ENCODE measurements at regions not wholly inside any gene's neighbourhood (a gene's known extent, or its start where the extent isn't known, plus 50 kb on each side); places are given as distances from the start of the nearest gene placed in this dataset.

DNA sequence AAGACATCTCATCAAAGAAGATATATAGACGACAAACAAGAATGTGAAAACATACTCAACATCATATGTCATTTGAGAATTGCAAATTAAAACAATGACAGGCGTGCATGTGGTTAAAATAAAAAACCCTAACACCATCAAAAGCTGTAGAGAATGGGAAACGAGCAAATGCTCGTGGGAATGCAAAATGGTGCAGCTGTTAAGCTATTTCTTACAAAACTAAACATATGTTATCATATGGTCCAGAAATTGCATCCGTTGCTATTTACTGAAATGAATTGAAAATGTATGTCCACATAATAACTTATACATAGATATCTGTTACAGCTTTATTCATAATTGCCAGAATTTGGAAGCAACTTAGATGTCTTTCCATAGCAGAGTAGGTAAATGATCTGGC is 574.4 kb downstream of the TNS3 start:
- H3K36me3 ChIP-seq (ENCODE audit: insufficient read depth, low read length), result no peaks in the 10 kb centered on the region
- H3K27ac ChIP-seq (ENCODE audit: low read depth, low read length), result no peak overlapping the region
- intact Hi-C loops (cut with micrococcal nuclease), result no loop called here
- H3K27me3 ChIP-seq (ENCODE audit: insufficient read depth, low read length), result no peaks in the 10 kb centered on the region
- Mint-ChIP-seq H3K27me3 (no peaks in the 10 kb centered on the region), H3K4me3 (no peak overlapping the region), H3K27ac (no peak overlapping the region), H3K9me3 (peaks cover 0 to 5% (median 1%) of the 10 kb centered on the region in 8 donors), H3K4me1 (no peaks in the 10 kb centered on the region), H3K36me3 (no peaks in the 10 kb centered on the region)
- H3K4me3 ChIP-seq (ENCODE audit: low read length in 2 of 2), result no peak overlapping the region
- no peaks in the 10 kb centered on the region for H3K4me1 ChIP-seq (ENCODE audit: insufficient read depth, low read length)
- no peak for DNase-seq
- H3K9me3 ChIP-seq (ENCODE audit: control insufficient read depth in 1 of 2, low read length in 2 of 2), result no peaks in the 10 kb centered on the region
- ChIA-PET CTCF (ENCODE audit: partially characterized antibody) (no interaction called here), POLR2A (ENCODE audit: partially characterized antibody) (no interaction called here)

DNA sequence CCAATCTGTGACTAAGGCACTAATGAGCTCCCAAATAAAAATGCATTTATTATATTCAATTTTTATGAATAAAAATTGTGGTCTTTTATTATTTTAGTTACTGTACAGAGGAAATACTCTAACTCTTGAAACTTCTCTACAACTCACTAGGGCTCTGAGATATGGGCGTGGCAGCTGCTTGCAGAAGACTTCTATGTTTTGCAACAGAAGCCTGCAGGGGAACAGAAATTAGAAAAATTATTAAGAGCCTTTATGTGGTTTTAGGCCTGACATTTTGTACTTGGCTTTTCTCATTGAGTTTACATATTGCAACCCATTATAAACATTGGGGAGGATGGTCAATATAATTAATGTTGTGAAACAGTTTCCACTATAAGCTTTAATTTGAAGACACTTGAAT is 581.4 kb downstream of the TNS3 start:
- Mint-ChIP-seq H3K4me1 (no peaks in the 10 kb centered on the region), H3K36me3 (no peaks in the 10 kb centered on the region), H3K27me3 (no peaks in the 10 kb centered on the region), H3K4me3 (no peak overlapping the region), H3K27ac (no peak overlapping the region), H3K9me3 (peaks cover 0 to 2% (median 0%) of the 10 kb centered on the region in 8 donors)
- no peak for DNase-seq
- ChIA-PET POLR2A (ENCODE audit: partially characterized antibody) (no interaction called here), CTCF (ENCODE audit: partially characterized antibody) (interaction anchor here (0.9 kb wide), 1 partner anchor 10 kb away, joined by 3 read pairs; no protein-coding TSS in a partner anchor)
- no peaks in the 10 kb centered on the region for H3K36me3 ChIP-seq (ENCODE audit: insufficient read depth, low read length)
- H3K9me3 ChIP-seq (ENCODE audit: control insufficient read depth in 1 of 2, low read length in 2 of 2), result no peaks in the 10 kb centered on the region
- H3K4me1 ChIP-seq (ENCODE audit: insufficient read depth, low read length), result no peaks in the 10 kb centered on the region
- H3K27me3 ChIP-seq (ENCODE audit: insufficient read depth, low read length), result no peaks in the 10 kb centered on the region
- H3K4me3 ChIP-seq (ENCODE audit: low read length in 2 of 2), result no peak overlapping the region
- H3K27ac ChIP-seq (ENCODE audit: low read depth, low read length), result no peak overlapping the region
- intact Hi-C loops (cut with micrococcal nuclease), result no loop called here

DNA sequence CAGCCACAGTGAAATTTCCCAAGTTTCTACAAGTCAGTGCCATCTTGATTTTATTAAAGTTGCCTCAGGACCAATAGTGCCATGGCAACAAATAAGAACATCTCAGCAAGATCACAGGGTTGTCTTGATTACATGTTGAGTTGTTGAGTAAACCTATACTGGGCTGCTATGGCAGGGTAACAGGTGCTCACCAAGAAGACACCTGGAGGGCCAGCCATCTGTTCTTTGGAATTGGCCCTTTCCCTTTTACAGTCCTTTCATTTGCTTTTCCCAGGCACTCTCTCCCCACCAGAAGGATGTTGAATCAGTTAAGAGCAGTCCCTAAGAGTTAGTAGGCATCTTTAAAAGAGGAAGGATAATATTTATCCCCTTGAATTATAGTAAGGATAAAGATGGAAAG is 582.0 kb downstream of the TNS3 start:
- Mint-ChIP-seq H3K4me1 (no peaks in the 10 kb centered on the region), H3K9me3 (peaks cover 0 to 4% (median under 1%) of the 10 kb centered on the region in 8 donors), H3K4me3 (no peak overlapping the region), H3K36me3 (no peaks in the 10 kb centered on the region), H3K27ac (no peak overlapping the region), H3K27me3 (no peaks in the 10 kb centered on the region)
- ChIA-PET CTCF (ENCODE audit: partially characterized antibody) (no interaction called here), POLR2A (ENCODE audit: partially characterized antibody) (no interaction called here)
- H3K4me1 ChIP-seq (ENCODE audit: insufficient read depth, low read length), result no peaks in the 10 kb centered on the region
- H3K4me3 ChIP-seq (ENCODE audit: low read length in 2 of 2), result no peak overlapping the region
- H3K27ac ChIP-seq (ENCODE audit: low read depth, low read length), result no peak overlapping the region
- no peaks in the 10 kb centered on the region for H3K27me3 ChIP-seq (ENCODE audit: insufficient read depth, low read length)
- no peak for DNase-seq
- no peaks in the 10 kb centered on the region for H3K36me3 ChIP-seq (ENCODE audit: insufficient read depth, low read length)
- intact Hi-C loops (cut with micrococcal nuclease), result no loop called here
- no peaks in the 10 kb centered on the region for H3K9me3 ChIP-seq (ENCODE audit: control insufficient read depth in 1 of 2, low read length in 2 of 2)

DNA sequence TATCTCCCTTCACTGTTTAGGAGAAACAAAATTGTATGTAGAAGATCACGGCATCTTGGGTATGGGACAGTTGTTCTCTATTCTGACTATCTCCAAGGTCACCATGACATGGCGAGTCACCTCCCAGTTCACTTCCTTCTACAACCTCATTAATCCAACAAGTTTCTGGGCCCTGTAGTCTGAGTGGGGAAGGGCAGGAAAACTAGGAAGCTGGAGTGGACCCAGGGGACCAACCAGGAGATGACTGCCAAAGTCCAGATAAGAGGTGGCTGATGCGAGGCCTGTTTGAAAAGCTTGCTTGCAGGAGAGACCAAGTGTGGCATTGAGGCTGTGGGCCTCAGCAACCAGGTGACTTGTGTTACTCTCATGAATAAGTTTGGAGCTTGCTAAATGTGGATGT is 584.9 kb downstream of the TNS3 start:
- Histone ChIP-seq H3K27me3 (ENCODE audit: insufficient read depth, low read length) (no peaks in the 10 kb centered on the region), H3K4me1 (ENCODE audit: insufficient read depth, low read length) (no peaks in the 10 kb centered on the region), H3K36me3 (ENCODE audit: insufficient read depth, low read length) (no peaks in the 10 kb centered on the region), H3K4me3 (ENCODE audit: low read length in 2 of 2) (no peak overlapping the region), H3K27ac (ENCODE audit: low read depth, low read length) (no peak overlapping the region), H3K9me3 (ENCODE audit: control insufficient read depth in 1 of 2, low read length in 2 of 2) (no peaks in the 10 kb centered on the region)
- H3K27ac Mint-ChIP-seq, result no peak overlapping the region
- ChIA-PET POLR2A (ENCODE audit: partially characterized antibody) (no interaction called here), CTCF (ENCODE audit: partially characterized antibody) (no interaction called here)
- intact Hi-C loops (cut with micrococcal nuclease), result no loop called here
- H3K27me3 Mint-ChIP-seq, result no peaks in the 10 kb centered on the region
- DNase-seq, result no peak
- no peaks in the 10 kb centered on the region for H3K36me3 Mint-ChIP-seq
- H3K4me3 Mint-ChIP-seq, result no peak overlapping the region
- H3K9me3 Mint-ChIP-seq, result peaks cover 0 to 4% (median 0%) of the 10 kb centered on the region in 8 donors
- no peaks in the 10 kb centered on the region for H3K4me1 Mint-ChIP-seq

DNA sequence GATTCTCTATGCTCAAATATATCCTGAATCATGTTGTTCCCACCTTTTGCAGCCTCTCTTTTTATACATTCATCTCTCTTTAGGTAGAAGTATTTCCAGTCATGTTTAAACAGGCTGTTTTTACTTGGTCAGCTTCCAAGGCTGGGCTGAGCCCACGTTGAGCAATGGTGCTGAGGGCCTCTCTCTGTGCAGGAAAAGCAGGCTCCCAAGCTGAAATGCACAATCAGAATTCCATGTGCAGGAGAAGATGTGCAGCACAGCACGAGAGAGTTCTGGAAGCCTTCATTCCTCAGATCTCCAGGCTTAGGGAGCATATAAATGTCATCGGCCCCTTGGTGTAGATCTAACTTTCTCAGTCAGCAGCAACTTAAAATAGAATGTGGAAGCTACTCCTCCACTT is 588.5 kb downstream of the TNS3 start:
- no peak overlapping the region for H3K4me3 Mint-ChIP-seq
- Histone ChIP-seq H3K9me3 (ENCODE audit: control insufficient read depth in 1 of 2, low read length in 2 of 2) (no peaks in the 10 kb centered on the region), H3K27ac (ENCODE audit: low read depth, low read length) (no peak overlapping the region), H3K4me3 (ENCODE audit: low read length in 2 of 2) (no peak overlapping the region), H3K36me3 (ENCODE audit: insufficient read depth, low read length) (no peaks in the 10 kb centered on the region), H3K4me1 (ENCODE audit: insufficient read depth, low read length) (no peaks in the 10 kb centered on the region), H3K27me3 (ENCODE audit: insufficient read depth, low read length) (no peaks in the 10 kb centered on the region)
- no peaks in the 10 kb centered on the region for H3K27me3 Mint-ChIP-seq
- intact Hi-C loops (cut with micrococcal nuclease), result no loop called here
- H3K4me1 Mint-ChIP-seq, result no peaks in the 10 kb centered on the region
- POLR2A ChIA-PET (ENCODE audit: partially characterized antibody), result no interaction called here
- CTCF ChIA-PET (ENCODE audit: partially characterized antibody), result no interaction called here
- peaks cover 0 to 4% (median 0%) of the 10 kb centered on the region in 8 donors for H3K9me3 Mint-ChIP-seq
- no peak overlapping the region for H3K27ac Mint-ChIP-seq
- H3K36me3 Mint-ChIP-seq, result no peaks in the 10 kb centered on the region
- no peak for DNase-seq

DNA sequence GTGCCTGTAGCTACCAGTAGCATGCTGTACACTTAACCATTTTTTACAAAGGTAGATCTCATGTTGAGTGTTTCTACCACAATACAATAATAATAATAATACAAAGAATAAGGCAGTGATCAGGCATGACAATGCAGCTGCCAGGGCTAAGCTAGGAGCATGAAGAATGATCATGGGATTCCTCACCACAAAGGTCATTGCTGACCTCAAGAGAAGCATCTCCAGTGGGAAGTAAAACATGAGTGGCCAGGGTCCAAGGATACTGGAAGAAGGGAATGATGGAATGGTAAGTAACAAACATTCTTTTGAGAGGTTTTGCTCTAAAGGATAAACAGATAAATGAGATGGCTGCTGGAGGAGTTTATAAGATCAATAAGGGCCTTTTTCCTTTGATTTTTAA is 591.1 kb downstream of the TNS3 start:
- H3K9me3 Mint-ChIP-seq, result peaks cover 0 to 4% (median 0%) of the 10 kb centered on the region in 8 donors
- Histone ChIP-seq H3K36me3 (ENCODE audit: insufficient read depth, low read length) (no peaks in the 10 kb centered on the region), H3K4me3 (ENCODE audit: low read length in 2 of 2) (no peak overlapping the region), H3K27me3 (ENCODE audit: insufficient read depth, low read length) (no peaks in the 10 kb centered on the region), H3K27ac (ENCODE audit: low read depth, low read length) (no peak overlapping the region), H3K4me1 (ENCODE audit: insufficient read depth, low read length) (no peaks in the 10 kb centered on the region), H3K9me3 (ENCODE audit: control insufficient read depth in 1 of 2, low read length in 2 of 2) (no peaks in the 10 kb centered on the region)
- ChIA-PET POLR2A (ENCODE audit: partially characterized antibody) (no interaction called here), CTCF (ENCODE audit: partially characterized antibody) (interaction anchor here (1.0 kb wide), 1 partner anchor 10 kb away, joined by 3 read pairs; no protein-coding TSS in a partner anchor)
- no peaks in the 10 kb centered on the region for H3K36me3 Mint-ChIP-seq
- H3K4me1 Mint-ChIP-seq, result no peaks in the 10 kb centered on the region
- no peak overlapping the region for H3K27ac Mint-ChIP-seq
- no peak for DNase-seq
- no peak overlapping the region for H3K4me3 Mint-ChIP-seq
- no peaks in the 10 kb centered on the region for H3K27me3 Mint-ChIP-seq
- intact Hi-C loops (cut with micrococcal nuclease), result no loop called here

DNA sequence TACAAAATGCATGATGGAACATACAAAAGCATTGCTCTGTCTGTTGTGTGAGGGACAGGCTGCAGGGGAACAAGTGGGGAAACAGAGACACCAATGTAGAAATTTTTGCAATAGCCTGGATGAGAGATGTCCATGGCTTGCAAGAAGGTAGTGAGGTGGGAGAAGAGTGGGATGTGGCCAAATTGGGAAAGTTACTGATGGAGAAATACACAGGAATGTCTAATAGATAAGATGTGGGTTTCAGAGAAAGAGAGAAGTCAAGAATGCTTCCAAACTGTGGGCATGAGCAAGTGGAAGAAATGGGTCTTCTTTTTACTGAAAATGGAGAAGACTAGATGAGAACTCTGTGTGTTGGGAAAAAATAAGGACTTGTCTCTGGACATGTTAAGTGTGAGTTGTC is 592.7 kb downstream of the TNS3 start:
- no peaks in the 10 kb centered on the region for H3K36me3 Mint-ChIP-seq
- ChIA-PET POLR2A (ENCODE audit: partially characterized antibody) (no interaction called here), CTCF (ENCODE audit: partially characterized antibody) (no interaction called here)
- DNase-seq, result no peak
- no peaks in the 10 kb centered on the region for H3K36me3 ChIP-seq (ENCODE audit: insufficient read depth, low read length)
- H3K27ac Mint-ChIP-seq, result no peak overlapping the region
- no peak overlapping the region for H3K4me3 ChIP-seq (ENCODE audit: low read length in 2 of 2)
- H3K4me1 Mint-ChIP-seq, result no peaks in the 10 kb centered on the region
- H3K9me3 ChIP-seq (ENCODE audit: control insufficient read depth in 1 of 2, low read length in 2 of 2), result no peaks in the 10 kb centered on the region
- H3K9me3 Mint-ChIP-seq, result peaks cover 0 to 5% (median under 1%) of the 10 kb centered on the region in 8 donors
- H3K4me3 Mint-ChIP-seq, result no peak overlapping the region
- no peaks in the 10 kb centered on the region for H3K4me1 ChIP-seq (ENCODE audit: insufficient read depth, low read length)
- intact Hi-C loops (cut with micrococcal nuclease), result no loop called here
- H3K27me3 Mint-ChIP-seq, result no peaks in the 10 kb centered on the region
- no peak overlapping the region for H3K27ac ChIP-seq (ENCODE audit: low read depth, low read length)
- no peaks in the 10 kb centered on the region for H3K27me3 ChIP-seq (ENCODE audit: insufficient read depth, low read length)

DNA sequence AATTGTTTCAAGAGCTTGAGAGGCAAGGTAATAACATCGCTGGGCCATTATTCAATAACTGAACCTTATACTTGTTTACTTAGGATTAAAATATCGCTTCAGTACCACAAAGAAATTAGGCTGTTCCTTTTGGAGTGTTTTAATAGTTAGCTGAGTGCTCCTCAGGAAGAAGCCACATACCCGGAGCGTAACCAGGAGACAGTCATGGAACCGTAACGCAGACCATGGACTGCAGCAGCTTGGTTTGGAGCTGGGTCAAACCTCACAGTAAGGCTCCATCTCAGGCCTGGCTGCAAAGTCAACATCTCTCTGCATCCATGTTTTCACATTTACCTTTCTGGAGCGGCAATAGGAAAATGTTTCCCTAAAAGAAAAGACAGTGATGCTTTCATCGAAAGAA is 599.0 kb downstream of the TNS3 start:
- no peaks in the 10 kb centered on the region for H3K9me3 ChIP-seq (ENCODE audit: control insufficient read depth in 1 of 2, low read length in 2 of 2)
- Mint-ChIP-seq H3K27ac (no peak overlapping the region), H3K4me1 (no peaks in the 10 kb centered on the region), H3K36me3 (no peaks in the 10 kb centered on the region), H3K27me3 (no peaks in the 10 kb centered on the region), H3K4me3 (no peak overlapping the region), H3K9me3 (peaks cover 0 to 7% (median 3%) of the 10 kb centered on the region in 8 donors)
- intact Hi-C loops (cut with micrococcal nuclease), result no loop called here
- ChIA-PET CTCF (ENCODE audit: partially characterized antibody) (no interaction called here), POLR2A (ENCODE audit: partially characterized antibody) (no interaction called here)
- no peak for DNase-seq
- no peaks in the 10 kb centered on the region for H3K4me1 ChIP-seq (ENCODE audit: insufficient read depth, low read length)
- H3K27ac ChIP-seq (ENCODE audit: low read depth, low read length), result no peak overlapping the region
- H3K36me3 ChIP-seq (ENCODE audit: insufficient read depth, low read length), result no peaks in the 10 kb centered on the region
- no peaks in the 10 kb centered on the region for H3K27me3 ChIP-seq (ENCODE audit: insufficient read depth, low read length)
- H3K4me3 ChIP-seq (ENCODE audit: low read length in 2 of 2), result no peak overlapping the region
